LHCN-M2 (cell line): ENCODE measurements at regions not wholly inside any gene's neighbourhood (a gene's known extent, or its start where the extent isn't known, plus 50 kb on each side); places are given as distances from the start of the nearest gene placed in this dataset.
A peak's percentile ranks its signal among the peaks of the same experiment; 100 is the strongest.

Source experiments
- DNase-seq: peaks from one replicate; pipeline ENCODE4 v3.0.0-alpha.2; 2012; ENCODE audit warnings: low read depth

DNA sequence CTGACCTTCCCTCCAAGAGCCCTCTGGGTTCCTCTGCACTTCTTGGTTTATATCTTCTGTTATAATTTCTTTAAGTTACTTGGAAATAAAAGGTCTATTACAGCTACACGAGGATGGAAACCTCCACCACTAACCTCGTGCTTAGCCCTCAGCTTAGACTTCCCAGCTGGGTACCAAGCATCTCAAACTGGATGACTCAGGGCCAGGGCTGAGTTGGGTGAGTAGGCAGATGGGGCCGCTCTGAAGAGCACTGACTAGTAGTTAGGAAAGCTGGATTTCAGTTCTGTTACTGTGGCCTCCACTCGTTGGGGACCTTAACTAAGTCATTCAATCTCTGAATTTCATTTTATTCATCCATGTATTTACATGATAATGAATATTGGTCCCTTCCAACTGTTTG lies 1036.6 kb downstream of the IGSF11 start:
- peak; percentile 4 for DNase-seq

GRCh38 chr3:118000219-118000618 lies 1034.4 kb downstream of the IGSF11 start:
- DNase-seq: no peak

DNA sequence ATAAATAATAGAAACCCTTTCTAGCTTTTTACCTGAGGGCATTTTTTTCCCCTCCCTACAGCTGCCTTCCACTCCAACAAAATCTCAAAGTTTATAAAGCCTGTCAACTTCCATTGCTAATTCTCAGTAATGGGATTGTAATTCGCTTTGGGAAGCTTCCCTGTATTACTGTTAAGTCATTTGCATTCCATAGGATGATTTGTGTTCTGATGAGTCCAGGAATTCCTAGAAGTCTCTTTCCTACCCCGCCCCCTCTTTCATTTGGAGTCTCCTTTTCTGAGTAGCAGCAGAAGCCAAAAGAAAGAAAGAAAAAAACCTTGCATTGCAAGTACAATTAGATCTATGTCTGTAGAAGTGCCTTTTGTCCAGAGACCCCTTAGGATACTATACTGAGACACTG lies 1033.3 kb downstream of the IGSF11 start:
- DNase-seq: no peak

DNA sequence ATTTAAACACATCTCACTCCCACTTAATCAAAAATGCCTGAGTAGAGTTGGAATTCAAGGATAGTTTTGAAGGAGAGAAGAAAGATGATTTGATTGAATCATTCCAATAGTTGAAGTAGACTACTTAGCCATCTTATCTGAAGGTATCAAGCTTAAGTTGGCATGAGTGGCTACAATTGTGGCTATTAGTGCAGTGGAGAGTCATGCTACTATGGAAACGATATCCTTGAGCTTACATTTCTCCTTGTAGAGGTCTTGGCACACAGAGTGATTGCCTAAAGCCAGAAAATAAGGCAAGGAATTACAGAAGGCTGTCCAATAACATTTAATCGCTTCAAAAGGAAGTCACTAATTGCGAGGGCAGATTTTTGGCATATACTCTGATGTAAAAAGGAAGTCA lies 1022.7 kb downstream of the IGSF11 start:
- DNase-seq: no peak

GRCh38 chr3:118029049-118029448 lies 1005.6 kb downstream of the IGSF11 start:
- no peak for DNase-seq

DNA sequence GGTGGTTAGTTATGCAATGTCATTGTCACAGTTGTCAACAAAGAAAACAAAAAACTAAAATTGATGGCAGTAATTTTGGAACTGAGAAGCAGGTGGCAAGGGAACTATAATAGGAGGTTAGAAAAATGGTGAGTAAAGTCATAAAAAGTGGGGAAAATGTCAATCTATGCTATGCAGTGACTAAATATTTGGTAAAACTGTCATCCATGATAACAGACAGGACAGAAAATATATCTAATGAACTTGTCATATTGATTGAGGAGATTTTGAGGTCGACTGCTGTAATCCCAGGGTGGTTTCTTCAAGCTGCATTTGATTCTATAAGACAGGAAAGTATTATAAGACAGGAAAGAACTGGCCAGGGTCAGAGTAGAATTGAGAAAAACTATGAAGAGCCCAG lies 998.4 kb downstream of the IGSF11 start:
- DNase-seq: no peak

DNA sequence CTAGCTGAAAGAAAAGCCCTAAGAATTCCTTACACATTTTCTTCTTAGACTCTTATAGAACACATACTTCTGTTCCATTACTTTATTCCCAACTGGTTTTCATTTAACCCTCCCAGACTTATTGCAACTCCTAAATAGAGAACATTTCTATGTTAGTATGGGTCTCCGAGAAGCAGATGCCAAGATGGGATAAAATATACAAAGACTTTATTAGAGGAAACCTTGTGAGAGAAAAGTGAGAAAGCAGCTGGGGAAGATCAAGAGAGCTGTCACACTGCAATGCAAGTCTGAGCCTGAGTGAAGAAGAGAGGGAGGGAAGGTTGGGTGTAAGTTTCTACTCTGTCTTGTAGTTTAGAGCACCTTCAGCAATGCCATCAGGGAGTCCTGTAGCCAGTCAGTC lies 979.3 kb downstream of the IGSF11 start:
- DNase-seq: no peak

- no peak for DNase-seq
Measured at GRCh38 chr3:118057086-118057485, 977.6 kb downstream of the IGSF11 start.

- no peak for DNase-seq
Measured at GRCh38 chr3:118059096-118059495, 975.5 kb downstream of the IGSF11 start.

GRCh38 chr3:118067439-118067838 lies 967.2 kb downstream of the IGSF11 start:
- DNase-seq: no peak

- no peak for DNase-seq
Measured at GRCh38 chr3:118075873-118076272, 958.8 kb downstream of the IGSF11 start.

DNA sequence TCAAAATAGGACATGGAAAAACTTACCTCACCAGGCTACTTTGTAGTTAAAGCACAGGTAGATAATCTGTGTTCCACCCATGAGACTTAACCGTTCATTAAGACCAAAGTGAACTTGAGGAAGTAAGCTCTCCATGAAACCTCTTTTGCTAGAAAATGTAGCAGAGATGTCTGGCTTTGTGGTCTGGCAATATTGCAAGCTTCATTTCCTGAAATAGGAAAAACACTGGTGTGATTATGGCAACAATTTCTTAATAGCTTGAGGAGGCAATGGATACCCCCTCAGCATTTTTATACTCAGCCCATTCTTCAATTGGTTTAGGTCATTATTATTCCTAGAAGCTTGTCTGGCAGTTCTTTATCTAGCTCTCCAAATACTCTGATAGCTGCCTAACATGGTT lies 957.3 kb downstream of the IGSF11 start:
- DNase-seq: no peak

DNA sequence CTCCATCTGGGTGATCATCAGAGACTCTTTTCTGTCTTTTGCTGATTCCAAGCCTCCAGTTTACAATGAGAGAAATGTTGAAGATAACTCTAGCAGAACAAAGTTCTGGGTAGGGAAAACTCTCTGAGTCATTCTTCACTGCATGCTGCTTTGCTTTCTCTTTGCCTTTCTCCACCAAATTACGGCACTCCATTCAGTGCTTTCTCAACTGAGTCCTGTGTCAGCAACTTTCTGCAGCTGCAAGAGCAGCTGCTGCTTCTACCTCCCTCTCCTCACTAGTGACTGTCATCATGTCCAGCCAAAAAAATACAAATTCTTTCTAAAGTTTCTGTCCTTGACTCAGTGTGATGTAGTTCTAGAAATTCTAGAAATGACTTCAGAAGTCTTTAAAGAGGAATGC lies 953.8 kb downstream of the IGSF11 start:
- no peak for DNase-seq

- no peak for DNase-seq
Measured at GRCh38 chr3:118088696-118089095, 946.0 kb downstream of the IGSF11 start.

DNA sequence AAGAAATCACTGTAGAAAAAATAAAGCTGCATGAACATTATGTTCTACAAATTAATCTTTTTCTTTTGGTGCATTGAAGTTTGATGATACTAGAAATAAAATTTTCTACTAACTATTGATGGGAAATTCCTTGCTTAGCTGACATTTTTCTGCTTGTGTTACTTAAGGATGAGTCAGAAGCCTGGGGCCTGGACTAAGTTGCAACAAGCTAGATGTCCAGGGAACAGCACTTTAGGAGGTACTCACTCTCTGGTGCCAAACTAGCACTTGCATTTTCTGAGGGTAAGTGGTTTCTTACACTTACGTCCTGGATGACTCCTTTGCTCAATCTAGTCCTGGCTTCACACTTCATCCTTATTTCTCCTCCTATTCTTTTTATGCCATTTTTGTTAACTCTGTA lies 945.1 kb downstream of the IGSF11 start:
- DNase-seq: no peak

GRCh38 chr3:118097226-118097625 lies 937.4 kb downstream of the IGSF11 start:
- no peak for DNase-seq

GRCh38 chr3:118097660-118098059 lies 937.0 kb downstream of the IGSF11 start:
- DNase-seq: no peak

DNA sequence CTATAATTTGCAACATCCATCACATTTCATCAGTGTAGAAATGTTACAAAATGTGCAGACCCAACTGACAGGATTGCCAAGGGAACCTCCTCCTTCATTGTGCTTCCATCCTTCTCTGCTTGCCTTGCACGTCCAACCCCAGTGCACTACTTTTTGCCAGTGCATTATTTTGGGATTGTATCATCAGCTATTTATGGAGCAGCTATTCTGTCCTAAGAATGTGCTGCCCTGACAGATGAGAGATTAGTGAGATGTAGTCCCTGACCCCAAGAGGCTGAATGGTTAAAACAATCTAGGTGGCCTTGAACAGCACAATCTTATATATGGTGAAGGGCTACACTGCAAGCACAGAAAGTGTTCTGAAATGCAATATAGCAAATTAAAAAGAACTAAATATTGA lies 935.8 kb downstream of the IGSF11 start:
- no peak for DNase-seq

DNA sequence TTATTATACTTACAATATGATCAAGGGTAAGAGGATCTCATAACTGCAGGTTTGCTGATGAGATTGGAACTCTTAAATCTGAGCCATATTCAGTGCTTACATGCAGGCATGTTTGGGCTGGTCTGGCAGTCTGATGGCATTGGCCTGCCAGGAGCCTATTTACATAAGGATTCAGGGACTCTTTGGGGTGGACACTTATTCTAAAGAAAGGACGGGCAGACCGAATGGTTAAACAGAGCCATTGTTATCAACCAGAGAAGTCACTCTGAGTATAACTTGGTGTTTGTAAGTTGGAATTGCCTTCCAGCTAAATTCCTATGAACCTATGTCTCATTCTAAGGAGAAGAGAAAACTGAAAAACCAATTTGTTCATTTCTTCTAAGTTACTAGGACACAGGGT lies 932.8 kb downstream of the IGSF11 start:
- DNase-seq: no peak

DNA sequence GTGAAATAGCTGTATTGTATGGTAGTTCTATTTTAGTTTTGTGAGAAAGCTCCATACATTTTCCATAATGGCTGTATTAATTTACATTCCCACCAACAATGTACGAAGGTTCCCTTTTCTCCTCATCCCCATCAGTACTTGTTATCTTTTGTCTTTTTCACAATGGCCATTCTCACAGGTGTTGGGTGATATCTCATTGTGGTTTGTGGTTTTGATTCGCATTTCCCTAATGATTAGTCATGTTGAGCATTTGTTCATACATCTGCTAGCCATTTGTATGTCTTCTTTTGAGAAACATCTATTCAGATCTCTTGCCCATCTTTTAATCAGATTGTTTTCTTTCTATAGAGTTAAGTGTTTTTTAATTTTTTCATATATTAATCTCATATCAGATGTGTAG lies 931.9 kb downstream of the IGSF11 start:
- no peak for DNase-seq

- no peak for DNase-seq
Measured at GRCh38 chr3:118108201-118108600, 926.4 kb downstream of the IGSF11 start.

DNA sequence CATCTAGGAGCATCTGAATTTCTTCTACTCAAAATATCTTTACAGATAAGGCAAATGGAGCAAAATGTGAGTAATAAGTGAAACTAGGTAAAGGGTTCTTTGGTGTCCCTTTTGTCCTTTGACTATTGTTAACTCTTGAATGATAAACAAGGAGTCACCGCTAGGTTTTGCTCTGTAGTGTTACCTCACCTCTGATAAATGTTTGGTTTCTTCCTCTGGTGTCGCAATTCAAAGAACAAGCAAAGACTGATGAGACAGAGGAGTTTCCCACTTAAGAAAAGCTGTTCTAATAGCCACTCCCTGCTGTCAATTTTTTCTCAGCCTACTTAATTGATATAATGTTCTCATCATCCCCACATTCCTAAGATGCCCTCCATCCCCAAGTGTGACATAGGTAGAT lies 925.9 kb downstream of the IGSF11 start:
- no peak for DNase-seq

GRCh38 chr3:118110211-118110610 lies 924.4 kb downstream of the IGSF11 start:
- DNase-seq: no peak

DNA sequence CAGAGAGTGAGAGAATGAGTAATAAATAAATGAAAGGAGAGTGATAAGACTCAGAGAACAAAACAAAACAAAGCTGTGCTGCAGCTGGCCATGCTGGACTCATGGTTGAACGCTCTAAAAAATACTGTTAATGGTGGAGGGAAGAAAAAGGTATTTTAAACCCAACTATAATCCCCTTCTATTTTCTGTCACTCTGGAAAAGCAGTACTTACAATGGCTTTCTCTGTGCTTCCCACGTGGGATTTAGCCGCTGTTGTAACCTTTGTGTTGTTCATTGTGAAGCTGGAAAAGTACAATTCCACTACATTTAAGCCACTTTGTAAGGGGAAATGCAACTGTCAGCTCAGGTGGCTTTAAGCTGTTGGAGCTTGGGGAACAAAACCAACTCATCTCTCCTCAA lies 917.7 kb downstream of the IGSF11 start:
- no peak for DNase-seq

DNA sequence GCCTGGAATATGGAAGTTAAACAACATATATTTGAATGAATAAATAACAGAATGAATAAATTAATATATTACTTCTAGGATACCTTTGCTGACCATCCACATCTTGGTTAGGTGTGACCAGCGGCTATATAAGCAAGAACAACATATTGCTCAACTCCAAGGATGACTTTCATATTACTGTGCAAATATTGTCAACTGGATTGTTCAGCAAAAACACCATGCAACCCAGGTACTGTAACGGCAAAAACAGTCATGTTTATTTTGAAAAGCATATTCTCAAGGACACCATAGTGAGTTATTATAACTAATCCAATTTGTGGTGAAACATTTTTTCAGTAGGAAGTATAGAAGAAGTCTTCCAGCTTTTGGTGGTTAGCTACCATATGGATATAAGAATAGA lies 907.9 kb downstream of the IGSF11 start:
- no peak for DNase-seq
